Muscle layer of duodenum (tissue), 2 donors: ENCODE measurements at regions not wholly inside any gene's neighbourhood (a gene's known extent, or its start where the extent isn't known, plus 50 kb on each side); places are given as distances from the start of the nearest gene placed in this dataset.

Experiments used
- H3K27ac ChIP-seq: one replicate; pipeline ENCODE4 v1.7.0; 2013; ENCODE audit warnings: mild to moderate bottlenecking, low read length
- H3K27me3 ChIP-seq: one replicate; pipeline ENCODE4 v1.7.0; 2013; ENCODE audit warnings: low read depth, mild to moderate bottlenecking, control low read depth, low read length
- H3K36me3 ChIP-seq, 2 donors: one replicate each; pipeline ENCODE4 v1.7.0; 2013; ENCODE audit warnings: low read length in 2 of 2, control low read depth in 1 of 2, mild to moderate bottlenecking in 1 of 2; ENCODE audit not compliant: insufficient read depth in 2 of 2, control insufficient read depth in 1 of 2
- H3K4me1 ChIP-seq, 2 donors: one replicate each; pipeline ENCODE4 v1.7.0; 2013; ENCODE audit warnings: low read length in 2 of 2, mild to moderate bottlenecking in 2 of 2, control low read depth in 1 of 2, moderate library complexity in 1 of 2; ENCODE audit not compliant: insufficient read depth in 2 of 2, control insufficient read depth in 1 of 2
- H3K4me3 ChIP-seq, 2 donors: one replicate each; pipeline ENCODE4 v1.7.0; 2013; ENCODE audit warnings: low read length in 2 of 2, low read depth in 1 of 2, mild to moderate bottlenecking in 1 of 2
- H3K9me3 ChIP-seq, 2 donors: one replicate each; pipeline ENCODE4 v1.7.0; 2013; ENCODE audit warnings: low read length in 2 of 2, control low read depth in 1 of 2, mild to moderate bottlenecking in 1 of 2; ENCODE audit not compliant: control insufficient read depth in 1 of 2
- donor health status: healthy.

- no peaks in the 10 kb centered on the region for H3K27me3 ChIP-seq
- no peak overlapping the region for H3K4me3 ChIP-seq
- H3K36me3 ChIP-seq, result no peaks in the 10 kb centered on the region
- no peak overlapping the region for H3K27ac ChIP-seq
- no peaks in the 10 kb centered on the region for H3K9me3 ChIP-seq
- H3K4me1 ChIP-seq, result no peaks in the 10 kb centered on the region
Measured at GRCh38 chr2:155215037-155215707, 516.7 kb downstream of the KCNJ3 start.

- H3K9me3 ChIP-seq, result no peaks in the 10 kb centered on the region
- no peak overlapping the region for H3K4me3 ChIP-seq
- H3K27ac ChIP-seq, result no peak overlapping the region
- no peaks in the 10 kb centered on the region for H3K36me3 ChIP-seq
- no peaks in the 10 kb centered on the region for H3K27me3 ChIP-seq
- no peaks in the 10 kb centered on the region for H3K4me1 ChIP-seq
Measured at GRCh38 chr2:155209696-155210450, 511.4 kb downstream of the KCNJ3 start.

GRCh38 chr2:155203178-155203577 lies 504.7 kb downstream of the KCNJ3 start:
- H3K27me3 ChIP-seq, result no peaks in the 10 kb centered on the region
- no peak overlapping the region for H3K4me3 ChIP-seq
- no peaks in the 10 kb centered on the region for H3K36me3 ChIP-seq
- no peak overlapping the region for H3K27ac ChIP-seq
- H3K9me3 ChIP-seq, result no peaks in the 10 kb centered on the region
- H3K4me1 ChIP-seq, result no peaks in the 10 kb centered on the region

- H3K27me3 ChIP-seq, result no peaks in the 10 kb centered on the region
- H3K4me3 ChIP-seq, result no peak overlapping the region
- no peaks in the 10 kb centered on the region for H3K36me3 ChIP-seq
- no peaks in the 10 kb centered on the region for H3K4me1 ChIP-seq
- H3K9me3 ChIP-seq, result no peaks in the 10 kb centered on the region
- no peak overlapping the region for H3K27ac ChIP-seq
Measured at GRCh38 chr2:155200753-155201152, 502.3 kb downstream of the KCNJ3 start.

- no peaks in the 10 kb centered on the region for H3K36me3 ChIP-seq
- no peaks in the 10 kb centered on the region for H3K27me3 ChIP-seq
- no peaks in the 10 kb centered on the region for H3K9me3 ChIP-seq
- no peak overlapping the region for H3K27ac ChIP-seq
- H3K4me3 ChIP-seq, result no peak overlapping the region
- no peaks in the 10 kb centered on the region for H3K4me1 ChIP-seq
Measured at GRCh38 chr2:155190342-155190741, 491.8 kb downstream of the KCNJ3 start.

- no peaks in the 10 kb centered on the region for H3K36me3 ChIP-seq
- H3K9me3 ChIP-seq, result peaks cover 0 to 3% of the 10 kb centered on the region in 2 donors
- no peak overlapping the region for H3K27ac ChIP-seq
- no peaks in the 10 kb centered on the region for H3K4me1 ChIP-seq
- H3K4me3 ChIP-seq, result no peak overlapping the region
- H3K27me3 ChIP-seq, result no peaks in the 10 kb centered on the region
Measured at GRCh38 chr2:155178921-155179320, 480.4 kb downstream of the KCNJ3 start.

- no peaks in the 10 kb centered on the region for H3K36me3 ChIP-seq
- no peak overlapping the region for H3K27ac ChIP-seq
- H3K4me1 ChIP-seq, result no peaks in the 10 kb centered on the region
- H3K4me3 ChIP-seq, result no peak overlapping the region
- H3K27me3 ChIP-seq, result no peaks in the 10 kb centered on the region
- peaks cover 0 to 3% of the 10 kb centered on the region in 2 donors for H3K9me3 ChIP-seq
Measured at GRCh38 chr2:155176345-155176744, 477.9 kb downstream of the KCNJ3 start.

GRCh38 chr2:155169317-155169716 lies 470.8 kb downstream of the KCNJ3 start:
- Histone ChIP-seq H3K4me3 (no peak overlapping the region), H3K4me1 (no peaks in the 10 kb centered on the region), H3K27me3 (no peaks in the 10 kb centered on the region), H3K36me3 (no peaks in the 10 kb centered on the region), H3K9me3 (no peaks in the 10 kb centered on the region), H3K27ac (no peak overlapping the region)

GRCh38 chr2:155162494-155162893 lies 464.0 kb downstream of the KCNJ3 start:
- no peaks in the 10 kb centered on the region for H3K27me3 ChIP-seq
- H3K9me3 ChIP-seq, result no peaks in the 10 kb centered on the region
- H3K4me1 ChIP-seq, result no peaks in the 10 kb centered on the region
- no peak overlapping the region for H3K27ac ChIP-seq
- no peaks in the 10 kb centered on the region for H3K36me3 ChIP-seq
- H3K4me3 ChIP-seq, result no peak overlapping the region

GRCh38 chr2:155161314-155161713 lies 462.8 kb downstream of the KCNJ3 start:
- Histone ChIP-seq H3K9me3 (no peaks in the 10 kb centered on the region), H3K4me3 (no peak overlapping the region), H3K4me1 (no peaks in the 10 kb centered on the region), H3K27me3 (no peaks in the 10 kb centered on the region), H3K36me3 (no peaks in the 10 kb centered on the region), H3K27ac (no peak overlapping the region)

- Histone ChIP-seq H3K9me3 (no peaks in the 10 kb centered on the region), H3K4me1 (no peaks in the 10 kb centered on the region), H3K27ac (no peak overlapping the region), H3K36me3 (no peaks in the 10 kb centered on the region), H3K4me3 (no peak overlapping the region), H3K27me3 (no peaks in the 10 kb centered on the region)
Measured at GRCh38 chr2:155157711-155158110, 459.2 kb downstream of the KCNJ3 start.

GRCh38 chr2:155157065-155157464 lies 458.6 kb downstream of the KCNJ3 start:
- H3K27ac ChIP-seq, result no peak overlapping the region
- no peaks in the 10 kb centered on the region for H3K9me3 ChIP-seq
- H3K4me1 ChIP-seq, result no peaks in the 10 kb centered on the region
- H3K36me3 ChIP-seq, result no peaks in the 10 kb centered on the region
- no peak overlapping the region for H3K4me3 ChIP-seq
- H3K27me3 ChIP-seq, result no peaks in the 10 kb centered on the region
